ENCODE measurements at regions not wholly inside any gene's neighbourhood (a gene's known extent, or its start where the extent isn't known, plus 50 kb on each side); places are given as distances from the start of the nearest gene placed in this dataset.
"Not testable (repeated sequence)": the region's sequence is repeated elsewhere in the genome, so short reads cannot be mapped to it uniquely, and the experiment has no call there.

GRCh38 chr4:179048839-179049453 lies 1606.7 kb upstream of the AGA start:
- no peak for DNase-seq

- no peak for DNase-seq
Measured at GRCh38 chr4:179051206-179051605, 1609.0 kb upstream of the AGA start.

GRCh38 chr4:179059396-179059795 lies 1617.2 kb upstream of the AGA start:
- no peak for DNase-seq

- DNase-seq = not testable (repeated sequence)
Measured at GRCh38 chr4:179066254-179066653, 1624.0 kb upstream of the AGA start.

- no peak for DNase-seq
Measured at GRCh38 chr4:179071131-179071530, 1628.9 kb upstream of the AGA start.

GRCh38 chr4:179076865-179077264 lies 1634.6 kb upstream of the AGA start:
- DNase-seq = no peak

DNA sequence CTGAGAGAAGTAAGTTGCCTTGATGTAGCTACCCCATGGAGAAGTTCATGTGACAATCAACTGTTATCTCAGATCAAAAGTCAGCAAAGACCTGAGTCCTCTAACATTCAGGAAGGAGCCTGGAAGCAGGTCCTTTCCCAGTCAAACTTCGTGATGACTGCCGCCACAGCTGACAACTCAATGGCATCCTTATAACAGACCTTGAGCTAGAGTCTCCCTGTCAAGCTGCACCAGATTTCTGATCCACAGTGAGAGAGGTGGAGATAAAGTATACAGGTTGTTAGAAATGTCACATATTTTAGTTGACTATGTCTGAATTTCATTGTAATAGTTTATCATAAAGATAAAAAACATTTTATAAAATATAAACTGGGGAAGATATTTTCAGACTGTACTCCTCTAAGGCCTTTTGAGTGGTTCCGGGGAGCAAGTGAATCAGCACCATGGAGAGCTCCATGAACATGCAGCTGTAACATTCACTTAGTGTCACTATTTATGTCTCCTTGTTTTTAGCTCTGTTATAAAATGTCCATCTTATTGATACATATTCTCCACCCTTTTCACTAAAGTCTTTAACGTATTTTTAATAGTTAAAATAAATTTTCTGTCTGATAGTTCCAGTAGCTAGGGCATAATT lies 1653.5 kb upstream of the AGA start:
- no peak for DNase-seq

DNA sequence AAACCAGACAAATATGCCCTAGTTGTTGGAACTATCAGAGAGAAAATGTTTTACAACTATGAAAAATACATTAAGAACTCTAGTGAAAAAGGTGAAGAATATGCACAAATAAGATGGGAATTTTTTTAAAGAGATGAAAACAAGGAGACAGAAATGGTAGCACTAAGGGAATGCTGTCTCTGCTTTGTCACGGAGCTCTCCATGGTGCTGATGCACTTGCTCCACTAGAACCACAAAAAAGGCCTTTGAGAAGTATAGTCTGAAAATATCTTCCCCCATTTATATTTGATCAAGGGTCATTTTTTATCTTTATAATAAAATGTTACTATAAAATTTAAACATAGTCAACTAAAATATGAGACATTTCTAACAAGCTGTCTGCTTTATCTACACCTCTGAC lies 1655.5 kb upstream of the AGA start:
- DNase-seq = no peak

DNA sequence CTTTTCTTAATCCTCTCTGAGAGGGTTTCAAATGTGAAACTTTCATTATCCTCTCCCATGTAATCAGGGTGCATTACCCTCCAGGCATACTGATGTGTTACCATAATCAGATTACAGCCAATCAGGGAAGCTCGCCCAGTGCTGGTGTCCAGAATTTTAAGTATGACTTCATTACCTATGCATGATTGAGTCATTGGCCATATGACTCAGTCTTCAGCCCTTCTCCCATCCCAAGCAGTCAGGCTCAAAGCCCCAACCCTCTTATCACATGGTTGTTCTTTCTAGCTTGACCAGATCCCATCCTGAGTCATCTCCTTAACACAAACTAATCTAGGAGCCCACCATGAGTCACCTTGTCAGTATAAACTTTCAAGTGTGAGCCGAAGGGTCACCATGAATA lies 1668.1 kb upstream of the AGA start:
- DNase-seq = no peak

- no peak for DNase-seq
Measured at GRCh38 chr4:179110816-179111215, 1668.6 kb upstream of the AGA start.

DNA sequence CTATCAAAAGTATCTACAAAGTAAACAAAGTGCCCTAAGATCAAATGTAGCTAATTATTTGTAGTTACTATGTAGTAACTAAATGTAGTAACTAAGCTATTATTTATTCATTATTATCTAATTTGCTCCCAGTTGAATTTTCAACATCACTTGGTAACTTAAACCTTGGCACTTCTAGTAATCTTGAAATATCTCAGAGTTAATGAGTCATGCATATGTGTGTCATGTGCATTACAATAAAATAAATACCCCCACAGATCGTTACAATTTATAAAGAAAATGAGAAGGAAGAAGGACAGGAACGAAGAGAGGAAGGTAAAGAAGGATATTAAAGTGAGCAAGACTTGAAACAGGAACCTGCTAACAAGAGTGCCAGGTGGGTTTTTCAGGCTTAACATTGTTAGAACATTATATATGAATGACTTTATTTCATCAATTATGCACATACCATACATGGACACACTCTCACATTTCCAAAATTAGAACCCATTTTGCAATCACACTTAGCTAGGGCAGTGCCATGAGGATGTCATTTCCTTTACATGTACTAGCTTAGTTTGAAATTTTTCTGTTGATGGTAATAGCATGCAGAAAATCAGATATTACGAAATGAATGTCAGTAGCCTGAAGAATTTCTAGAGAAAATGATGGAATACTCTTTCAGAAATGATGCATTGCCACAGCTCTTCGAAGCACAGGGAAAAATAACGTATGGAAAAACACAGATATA lies 1670.4 kb upstream of the AGA start:
- no peak for DNase-seq

DNA sequence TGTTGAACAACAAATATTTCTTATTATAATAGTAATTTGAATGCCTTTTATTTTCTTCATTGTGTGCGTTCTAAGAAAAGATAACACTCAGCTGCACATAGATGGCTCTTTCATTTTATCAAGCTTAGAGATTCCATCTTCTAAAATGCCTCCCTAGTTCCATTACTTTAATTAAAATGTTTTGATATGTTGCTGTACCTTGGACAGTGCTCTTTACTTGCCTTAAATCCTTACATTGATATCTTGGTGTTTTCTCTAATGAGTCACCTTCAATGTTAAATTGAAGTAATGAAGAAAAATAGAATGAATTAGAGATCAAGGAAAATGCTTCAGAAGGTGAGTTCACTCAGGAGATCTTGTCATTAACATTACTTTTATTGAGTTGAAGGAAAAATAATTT lies 1672.4 kb upstream of the AGA start:
- DNase-seq = no peak

DNA sequence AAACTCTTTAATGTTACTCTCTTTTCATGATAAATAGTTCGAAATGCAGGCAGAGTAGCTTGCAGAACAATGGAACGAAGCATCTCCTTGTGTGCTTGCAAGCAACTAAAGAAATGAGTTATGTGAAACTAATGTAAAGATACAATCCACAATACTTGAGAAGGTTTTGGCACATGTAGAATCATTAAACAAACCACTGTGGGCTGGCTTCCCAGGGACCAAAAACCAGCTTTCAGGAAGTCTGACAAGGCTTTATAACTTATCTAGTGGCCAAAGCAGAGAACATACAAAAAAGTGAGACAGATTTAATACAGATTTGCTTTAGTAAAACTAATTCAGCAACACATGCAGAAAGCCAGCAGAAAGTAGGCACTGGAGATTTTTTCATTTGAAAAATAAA lies 1673.8 kb upstream of the AGA start:
- DNase-seq = no peak

DNA sequence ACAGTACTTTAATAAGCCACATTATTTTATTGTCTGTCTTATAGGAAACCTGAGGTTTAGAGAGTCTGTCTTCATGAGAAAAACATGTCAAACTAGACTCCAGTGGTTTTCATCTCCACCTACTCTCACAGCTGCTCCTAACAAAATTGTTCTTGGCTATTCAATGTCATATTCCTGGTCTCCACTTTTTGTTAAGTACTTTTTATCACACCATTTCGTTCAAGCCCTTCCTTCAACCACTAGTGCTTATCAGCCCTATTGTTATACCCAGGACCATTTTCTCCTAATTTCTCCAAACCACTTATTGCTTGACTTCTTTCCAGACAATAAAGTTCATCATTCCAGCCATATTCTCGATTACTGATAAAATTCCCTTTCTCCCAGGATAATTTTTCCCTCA lies 1674.3 kb upstream of the AGA start:
- DNase-seq = no peak

- DNase-seq = no peak
Measured at GRCh38 chr4:179123084-179123483, 1680.8 kb upstream of the AGA start.

DNA sequence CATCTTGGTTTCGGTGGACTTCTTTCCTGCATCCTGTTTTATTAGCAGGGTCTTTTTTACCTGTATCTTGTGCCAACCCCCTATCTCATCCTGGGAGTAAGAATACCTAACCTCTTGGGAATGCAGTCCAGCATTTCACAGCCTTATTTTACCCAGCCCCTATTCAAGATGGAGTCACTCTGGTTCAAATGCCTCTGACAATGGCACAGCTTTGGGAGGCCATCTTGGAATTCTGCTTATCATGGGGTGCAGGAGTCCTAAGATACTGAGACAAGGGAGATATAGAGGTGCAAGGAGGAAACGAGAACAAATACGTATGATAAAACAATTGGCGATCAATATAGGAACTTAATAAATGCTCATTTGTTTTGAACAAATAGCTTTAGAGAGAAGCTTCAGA lies 1682.2 kb upstream of the AGA start:
- no peak for DNase-seq

GRCh38 chr4:179124957-179125356 lies 1682.7 kb upstream of the AGA start:
- no peak for DNase-seq

GRCh38 chr4:179125870-179126269 lies 1683.6 kb upstream of the AGA start:
- DNase-seq = no peak

DNA sequence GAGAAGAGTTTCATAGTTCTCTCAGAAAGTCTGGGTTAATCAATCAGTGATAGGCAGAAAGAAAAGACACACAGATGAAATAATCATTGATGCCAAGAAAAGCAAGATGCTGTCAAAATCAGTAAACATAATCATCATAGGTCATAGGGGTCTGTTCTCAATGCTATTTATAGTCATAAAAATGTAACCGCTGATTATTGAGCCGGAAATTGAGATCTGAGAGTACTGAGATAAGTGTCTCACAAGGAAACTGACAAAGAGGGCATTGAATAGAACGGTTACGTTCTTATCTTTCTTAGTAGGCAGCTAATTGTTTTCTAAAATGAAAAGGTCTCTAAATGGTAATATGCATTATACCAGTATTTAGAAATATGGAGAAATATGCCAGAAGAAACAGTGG lies 1686.1 kb upstream of the AGA start:
- no peak for DNase-seq

GRCh38 chr4:179130122-179130714 lies 1688.0 kb upstream of the AGA start:
- no peak for DNase-seq

GRCh38 chr4:179145746-179146525 lies 1703.7 kb upstream of the AGA start:
- no peak for DNase-seq

GRCh38 chr4:179151770-179152169 lies 1709.5 kb upstream of the AGA start:
- no peak for DNase-seq

GRCh38 chr4:179163147-179163546 lies 1720.9 kb upstream of the AGA start:
- DNase-seq = no peak
